Psoas muscle (tissue), 7 donors: ENCODE measurements at regions not wholly inside any gene's neighbourhood (a gene's known extent, or its start where the extent isn't known, plus 50 kb on each side); places are given as distances from the start of the nearest gene placed in this dataset.

Experiments used
- ATAC-seq, 4 donors: fragments of 200-7000 bp; cut with Tn5 transposase; one replicate each; pipeline ENCODE4 v1.9.1; 2020; ENCODE audit warnings: moderate library complexity in 3 of 4, mild to moderate bottlenecking in 2 of 4
- DNase-seq, 2 donors: peaks; one replicate each; pipeline ENCODE4 v3.0.0-alpha.2; 2020
- H3K27ac ChIP-seq: fragments of 200-600 bp; one replicate; pipeline ENCODE4 v1.8.0; 2022
- H3K27me3 ChIP-seq, 3 donors: fragments of 200-600 bp in 1 of 3; one replicate each; pipeline versions ENCODE4 v1.6.1 to v1.8.0; 2013 to 2022; ENCODE audit warnings: low read length in 2 of 3, mild to moderate bottlenecking in 2 of 3, moderate library complexity in 1 of 3; ENCODE audit not compliant: insufficient read depth in 3 of 3
- H3K36me3 ChIP-seq, 2 donors: fragments of 200-600 bp in 1 of 2; one replicate each; pipeline versions ENCODE4 v1.6.1 to v1.8.0; 2013 to 2022; ENCODE audit warnings: low read depth in 1 of 2, mild to moderate bottlenecking in 1 of 2, moderate library complexity in 1 of 2; ENCODE audit not compliant: insufficient read depth in 1 of 2
- H3K4me1 ChIP-seq: fragments of 200-600 bp; one replicate; pipeline ENCODE4 v1.8.0; 2022
- H3K4me3 ChIP-seq: fragments of 200-600 bp; one replicate; pipeline ENCODE4 v1.8.0; 2022; ENCODE audit warnings: mild to moderate bottlenecking
- H3K9me3 ChIP-seq: fragments of 200-600 bp; one replicate; pipeline ENCODE4 v1.8.0; 2022
- WGBS, 3 donors: extraction: QIAGEN DNeasy Blood & Tissue Kit; methylation state at CpG; one replicate each; pipeline versions ENCODE4 v1.1.6 to v1.1.7; 2013; 5-methylcytosine and 5-hydroxymethylcytosine counted together
- intact Hi-C, 2 donors: fragments of 100-400 bp; cut with DNase I; formaldehyde crosslinking; loops; one replicate each; pipeline versions ENCODE4 v1.11.0 to v1.14.2; 2022
- TF ChIP-seq, protein P1 (sequence below): fragments of 200-600 bp; IDR thresholded peaks from one replicate; pipeline ENCODE4 v1.8.0; 2022; ENCODE audit warnings: antibody characterized with exemption
- donor health status: healthy with polysubstance abuse.
- donor health status: DM: no; HTN: no; CAD: no; lungs with moderate emphysema.
- donor health status: Bipolar disorder and iron deficiency.
- donor health status: healthy.
- donor health status: DM: yes; HTN: yes; CAD: no.
- donor health status: DM: no; HTN: no; CAD: no.
- donor health status: DM: yes; HTN: yes; CAD: no.

DNA sequence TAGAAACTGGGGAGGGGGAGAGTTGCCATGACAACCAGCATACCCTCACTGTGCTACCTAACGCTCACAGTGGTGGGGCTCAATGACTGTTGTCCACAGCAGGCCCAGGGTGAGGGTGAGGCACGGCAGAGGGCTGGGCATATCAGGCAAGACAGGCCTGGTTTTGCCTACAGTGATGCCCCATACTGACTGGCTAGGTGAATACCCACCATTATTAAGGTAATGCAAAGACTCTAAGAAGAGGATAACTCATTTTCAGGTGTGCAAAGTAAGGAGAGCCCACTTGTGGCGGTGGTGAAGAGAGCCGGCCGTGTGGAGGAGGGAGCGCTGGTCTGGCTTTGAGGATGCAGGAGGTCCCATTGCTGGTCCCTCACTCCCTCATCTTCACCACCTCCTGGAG is 422.3 kb downstream of the FUT8 start:
- TF ChIP-seq, protein P1, sequence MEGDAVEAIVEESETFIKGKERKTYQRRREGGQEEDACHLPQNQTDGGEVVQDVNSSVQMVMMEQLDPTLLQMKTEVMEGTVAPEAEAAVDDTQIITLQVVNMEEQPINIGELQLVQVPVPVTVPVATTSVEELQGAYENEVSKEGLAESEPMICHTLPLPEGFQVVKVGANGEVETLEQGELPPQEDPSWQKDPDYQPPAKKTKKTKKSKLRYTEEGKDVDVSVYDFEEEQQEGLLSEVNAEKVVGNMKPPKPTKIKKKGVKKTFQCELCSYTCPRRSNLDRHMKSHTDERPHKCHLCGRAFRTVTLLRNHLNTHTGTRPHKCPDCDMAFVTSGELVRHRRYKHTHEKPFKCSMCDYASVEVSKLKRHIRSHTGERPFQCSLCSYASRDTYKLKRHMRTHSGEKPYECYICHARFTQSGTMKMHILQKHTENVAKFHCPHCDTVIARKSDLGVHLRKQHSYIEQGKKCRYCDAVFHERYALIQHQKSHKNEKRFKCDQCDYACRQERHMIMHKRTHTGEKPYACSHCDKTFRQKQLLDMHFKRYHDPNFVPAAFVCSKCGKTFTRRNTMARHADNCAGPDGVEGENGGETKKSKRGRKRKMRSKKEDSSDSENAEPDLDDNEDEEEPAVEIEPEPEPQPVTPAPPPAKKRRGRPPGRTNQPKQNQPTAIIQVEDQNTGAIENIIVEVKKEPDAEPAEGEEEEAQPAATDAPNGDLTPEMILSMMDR: no peak
- WGBS, 3 donors: 95 to 97% (median 96%) methylated on average over 6 of the region's 6 CpGs
- ATAC-seq (no peak), DNase-seq (no peak)
- intact Hi-C loops: no loop called here
- no peak overlapping the region for H3K4me3 ChIP-seq
- peaks cover 3% of the 10 kb centered on the region for H3K4me1 ChIP-seq
- H3K27me3 ChIP-seq: no peaks in the 10 kb centered on the region
- no peaks in the 10 kb centered on the region for H3K9me3 ChIP-seq
- H3K27ac ChIP-seq: no peak overlapping the region
- no peaks in the 10 kb centered on the region for H3K36me3 ChIP-seq

DNA sequence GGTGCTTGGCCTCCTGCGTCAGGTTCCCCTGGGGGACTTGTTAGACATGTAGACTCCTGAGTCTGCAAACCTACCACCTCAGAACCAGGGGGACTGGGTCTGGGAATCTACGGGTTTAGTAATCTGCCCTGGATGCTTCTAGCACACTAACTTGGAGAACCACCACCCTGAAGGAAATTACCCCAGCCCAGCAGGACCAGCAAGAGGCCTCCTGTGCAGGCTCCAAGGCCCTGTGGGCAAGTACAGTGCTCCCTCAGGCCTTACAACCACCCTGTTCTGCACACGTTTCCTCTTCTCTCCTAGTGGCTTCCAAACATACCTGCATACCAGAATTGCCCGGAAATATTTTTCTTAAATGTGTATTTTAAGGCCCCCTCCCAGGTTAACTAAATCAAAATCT is 423.0 kb downstream of the FUT8 start:
- intact Hi-C loops: no loop called here
- TF ChIP-seq, protein P1: no peak
- WGBS, 3 donors: 92 to 96% (median 92%) methylated on average over 4 of the region's 4 CpGs
- H3K27me3 ChIP-seq: no peaks in the 10 kb centered on the region
- no peaks in the 10 kb centered on the region for H3K9me3 ChIP-seq
- no peaks in the 10 kb centered on the region for H3K36me3 ChIP-seq
- no peak overlapping the region for H3K27ac ChIP-seq
- ATAC-seq (no peak), DNase-seq (no peak)
- H3K4me1 ChIP-seq: peaks cover 3% of the 10 kb centered on the region
- no peak overlapping the region for H3K4me3 ChIP-seq

DNA sequence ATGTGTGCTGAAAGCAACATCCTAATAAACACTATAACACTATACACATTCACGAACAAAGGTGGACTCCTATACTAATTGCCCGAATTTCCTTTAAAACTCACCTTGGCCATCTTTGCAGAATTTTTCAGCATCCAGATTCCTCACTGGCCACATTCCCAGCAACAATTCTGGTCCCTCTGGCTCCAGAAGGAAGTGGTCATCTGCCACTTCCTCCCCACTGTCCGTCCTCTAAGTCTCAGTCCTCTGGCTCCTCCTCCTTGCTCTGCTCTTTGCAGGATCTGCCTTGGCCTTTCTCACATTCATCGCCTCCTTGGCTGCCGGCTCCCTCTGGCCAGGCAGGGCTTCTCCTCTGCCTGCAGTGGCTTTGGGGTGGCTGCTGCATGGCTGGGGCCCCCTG is 426.0 kb downstream of the FUT8 start:
- H3K36me3 ChIP-seq: no peaks in the 10 kb centered on the region
- peaks cover 3% of the 10 kb centered on the region for H3K4me1 ChIP-seq
- H3K9me3 ChIP-seq: no peaks in the 10 kb centered on the region
- TF ChIP-seq, protein P1: no peak
- H3K27ac ChIP-seq: no peak overlapping the region
- no peak overlapping the region for H3K4me3 ChIP-seq
- ATAC-seq (no peak), DNase-seq (no peak)
- intact Hi-C loops: no loop called here
- WGBS, 3 donors: 75 to 82% (median 77%) methylated on average over 5 of the region's 5 CpGs
- H3K27me3 ChIP-seq: no peaks in the 10 kb centered on the region

DNA sequence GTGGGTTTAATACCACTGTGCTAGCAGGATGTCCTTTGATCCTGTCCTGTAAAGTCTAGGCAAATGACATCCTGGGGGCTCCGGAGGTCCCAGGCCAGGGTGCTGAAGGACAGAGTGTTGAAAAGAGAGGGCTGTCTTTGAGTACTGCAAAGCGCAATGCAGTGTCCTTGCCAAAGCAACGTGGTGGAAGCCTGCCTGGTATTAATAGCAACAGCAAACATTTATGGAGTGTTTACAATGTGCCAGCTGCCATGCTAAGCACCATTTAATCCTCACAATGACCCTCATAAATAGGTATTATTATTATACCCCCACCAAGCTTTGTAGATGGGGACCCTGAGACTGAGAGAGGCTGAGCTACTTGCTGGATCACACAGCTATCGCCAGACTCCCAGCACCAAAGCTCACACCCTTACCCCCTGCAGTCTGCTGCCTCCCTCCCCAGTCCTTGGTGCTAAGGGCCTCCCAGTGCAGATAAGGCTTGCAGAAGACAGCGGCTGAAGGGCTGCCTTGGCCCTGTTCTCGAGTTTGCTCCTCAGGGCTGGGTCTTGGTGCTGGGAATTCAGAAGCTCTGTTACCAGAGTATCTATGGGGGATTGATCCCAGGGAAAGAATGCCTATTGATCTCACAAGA is 427.7 kb downstream of the FUT8 start:
- WGBS, 3 donors: 65 to 67% (median 66%) methylated on average over 6 of the region's 6 CpGs
- DNase-seq: no peak
- no peak for ATAC-seq
- intact Hi-C loops: no loop called here
- H3K36me3 ChIP-seq: no peaks in the 10 kb centered on the region
- H3K9me3 ChIP-seq: no peaks in the 10 kb centered on the region
- TF ChIP-seq, protein P1: no peak
- H3K27ac ChIP-seq: no peak overlapping the region
- H3K27me3 ChIP-seq: no peaks in the 10 kb centered on the region
- H3K4me1 ChIP-seq: no peaks in the 10 kb centered on the region
- no peak overlapping the region for H3K4me3 ChIP-seq

DNA sequence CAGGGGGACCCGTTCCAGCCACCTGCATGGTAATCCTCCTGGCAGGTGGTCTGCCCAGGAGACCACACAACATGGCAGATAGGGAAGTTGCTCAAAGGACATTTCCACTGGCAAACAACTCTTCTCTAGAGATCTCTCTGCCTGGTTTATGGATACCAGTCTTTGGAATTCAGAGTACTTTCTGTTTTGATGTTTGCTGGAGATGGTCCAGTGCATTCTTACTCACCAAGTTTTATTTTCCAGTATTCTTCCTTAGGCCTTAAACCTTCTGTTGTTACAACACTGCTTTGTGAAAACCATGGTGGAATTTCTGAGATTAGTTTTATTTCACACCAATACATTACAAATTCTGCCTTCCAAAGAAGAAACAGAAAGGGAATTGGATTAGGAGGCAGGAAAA is 428.3 kb downstream of the FUT8 start:
- intact Hi-C loops: no loop called here
- Histone ChIP-seq H3K4me3 (no peak overlapping the region), H3K36me3 (no peaks in the 10 kb centered on the region), H3K27ac (no peak overlapping the region), H3K4me1 (no peaks in the 10 kb centered on the region), H3K27me3 (no peaks in the 10 kb centered on the region), H3K9me3 (no peaks in the 10 kb centered on the region)
- WGBS, 3 donors: 50 to 65% (median 61%) methylated on average over 1 of the region's 1 CpG
- TF ChIP-seq, protein P1: no peak
- no peak for ATAC-seq
- no peak for DNase-seq
